Skin epidermis (tissue), 12 donors: ENCODE measurements at regions not wholly inside any gene's neighbourhood (a gene's known extent, or its start where the extent isn't known, plus 50 kb on each side); places are given as distances from the start of the nearest gene placed in this dataset.
A peak's percentile ranks its signal among the peaks of the same experiment; 100 is the strongest.
"Not testable (repeated sequence)": the region's sequence is repeated elsewhere in the genome, so short reads cannot be mapped to it uniquely, and the experiment has no call there.

Experiments used
- H3K27ac ChIP-seq, 21 experiments: fragments of 200-600 bp; sonication (generic) in 11 of 21; one replicate each; pipeline ENCODE4 v1.5.0; 2020; ENCODE audit warnings: mild to moderate bottlenecking in 3 of 21, inconsistent platforms in 2 of 21, moderate library complexity in 2 of 21
- H3K4me3 ChIP-seq, 7 experiments: fragments of 200-600 bp; sonication (generic) in 2 of 7; one replicate each; pipeline ENCODE4 v1.5.0; 2020; ENCODE audit warnings: inconsistent platforms in 2 of 7, mild to moderate bottlenecking in 2 of 7, moderate library complexity in 1 of 7

DNA sequence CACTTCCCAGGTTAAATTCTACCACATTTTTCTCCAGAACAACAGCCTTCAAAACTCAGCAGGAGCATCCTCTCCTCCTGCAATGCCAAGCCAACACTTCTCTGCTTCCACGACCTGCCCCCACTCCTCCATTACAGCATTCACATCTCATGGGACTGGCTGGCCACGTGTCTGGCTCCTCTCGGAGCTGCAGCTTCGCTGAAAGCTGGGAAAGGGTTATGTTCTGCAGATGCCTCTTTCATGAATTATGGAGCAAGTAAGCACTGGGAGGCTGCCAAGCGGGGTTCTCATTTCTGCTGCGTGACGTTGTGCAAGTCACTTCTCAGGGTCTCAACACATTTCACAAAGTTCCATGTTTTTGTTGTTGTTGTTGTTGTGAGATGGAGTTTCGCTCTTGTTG lies 142.2 kb upstream of the RFLNA start:
- no peak overlapping the region for H3K4me3 ChIP-seq
- H3K27ac ChIP-seq, result no peak overlapping the region

GRCh38 chr12:124153392-124153791 lies 141.5 kb upstream of the RFLNA start:
- Histone ChIP-seq H3K4me3 (no peak overlapping the region), H3K27ac (no peak overlapping the region)

DNA sequence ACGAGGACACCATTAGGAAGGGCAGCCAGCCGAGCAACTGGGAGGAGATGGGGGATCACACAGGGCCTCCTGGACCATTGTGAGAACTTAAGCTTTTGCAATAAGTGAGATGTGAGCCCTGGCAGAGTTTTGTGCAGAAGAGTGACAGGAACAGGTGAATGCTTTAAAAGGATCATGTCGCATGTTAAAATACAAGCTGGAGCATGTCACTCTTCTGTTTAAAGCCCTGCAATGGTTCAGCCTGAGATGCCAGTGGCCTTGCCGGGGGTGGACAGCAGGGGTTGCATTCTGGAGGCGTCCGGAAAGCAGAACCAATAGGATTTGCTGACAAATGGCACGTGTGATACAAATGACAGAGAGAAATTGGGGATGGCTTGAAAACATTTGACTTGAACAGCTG lies 137.5 kb upstream of the RFLNA start:
- H3K4me3 ChIP-seq, result no peak overlapping the region
- H3K27ac ChIP-seq, result no peak overlapping the region

- Histone ChIP-seq H3K27ac (peak overlapping the region in 1 of 21 experiments; percentile 29), H3K4me3 (no peak overlapping the region)
These were observed 135.2 kb upstream of the RFLNA start for GRCh38 chr12:124159655-124160054.

DNA sequence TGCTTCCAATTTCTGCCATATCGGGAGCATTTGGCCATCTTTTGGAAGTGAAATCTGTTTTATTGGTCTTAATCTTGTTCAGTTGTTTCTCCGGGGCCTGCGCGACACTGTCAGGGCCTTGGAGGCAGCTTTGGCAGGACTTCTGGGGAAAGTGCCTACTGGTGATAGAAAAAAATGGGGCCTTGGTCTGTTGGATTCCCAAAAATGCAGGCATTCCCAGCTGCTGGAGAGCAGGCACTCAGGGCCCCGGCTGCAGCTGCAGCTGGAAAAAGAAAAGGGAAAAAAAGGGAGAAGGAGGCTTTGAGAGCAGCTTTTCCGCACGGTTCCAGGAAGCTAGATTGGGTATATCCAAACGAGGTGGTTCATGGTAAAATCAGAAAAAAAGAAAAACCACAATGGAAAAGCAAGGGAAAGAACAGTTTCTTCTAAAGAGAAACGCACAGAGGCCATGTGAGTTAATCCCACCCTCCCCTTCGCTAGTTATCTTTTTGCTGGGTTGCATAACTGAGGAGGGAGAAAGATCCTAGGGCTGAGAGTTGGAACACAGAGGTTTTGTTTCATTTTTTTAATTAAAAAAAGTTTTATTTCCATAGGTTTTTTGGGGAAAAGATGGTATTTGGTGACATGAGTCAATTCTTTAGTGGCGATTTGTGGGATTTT lies 134.7 kb upstream of the RFLNA start:
- H3K4me3 ChIP-seq, result no peak overlapping the region
- H3K27ac ChIP-seq, result peak overlapping the region in 1 of 21 experiments; percentile 29

DNA sequence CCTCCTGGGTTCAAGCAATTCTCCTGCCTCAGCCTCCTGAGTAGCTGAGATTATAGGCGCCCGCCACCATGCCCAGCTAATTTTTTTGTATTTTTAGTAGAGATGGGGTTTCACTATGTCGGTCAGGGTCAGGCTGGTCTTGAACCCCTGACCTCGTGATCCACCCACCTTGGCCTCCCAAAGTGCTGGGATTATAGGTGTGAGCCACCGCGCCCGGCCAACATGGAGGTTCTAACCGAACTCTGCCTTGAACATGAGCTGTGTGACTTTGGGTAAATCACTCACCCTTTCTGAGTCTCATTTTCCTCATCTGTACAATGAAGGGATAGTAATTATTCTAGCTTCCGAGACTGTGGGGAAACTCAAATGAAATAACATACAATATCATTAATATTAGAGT lies 133.5 kb upstream of the RFLNA start:
- H3K27ac ChIP-seq, result not testable (repeated sequence)

GRCh38 chr12:124162151-124163110 lies 132.5 kb upstream of the RFLNA start:
- H3K27ac ChIP-seq, result no peak overlapping the region

More for the DNA sequence above, 133.5 kb upstream of the RFLNA start:
- H3K4me3 ChIP-seq, result not testable (repeated sequence)

DNA sequence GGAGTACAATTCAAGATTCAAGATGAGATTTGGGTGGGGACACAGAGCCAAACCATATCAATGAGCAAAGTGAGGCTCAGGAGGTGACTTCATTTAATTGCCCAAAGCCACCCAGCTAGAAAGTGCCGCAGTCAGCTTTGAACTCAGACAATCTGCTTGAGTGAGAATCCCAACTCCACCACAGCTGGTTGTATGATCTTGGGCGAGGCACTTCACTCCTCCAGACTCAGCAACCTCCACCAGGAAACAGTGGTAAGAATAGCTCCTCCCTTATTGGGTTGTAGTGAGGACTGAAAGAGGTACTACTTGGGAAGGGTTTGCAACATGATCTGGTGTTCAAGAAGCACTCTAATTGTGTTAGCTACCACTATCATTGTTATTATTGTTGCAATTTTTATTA lies 129.2 kb upstream of the RFLNA start:
- H3K27ac ChIP-seq, result no peak overlapping the region
- H3K4me3 ChIP-seq, result no peak overlapping the region

More at GRCh38 chr12:124162151-124163110, 132.5 kb upstream of the RFLNA start:
- no peak overlapping the region for H3K4me3 ChIP-seq

DNA sequence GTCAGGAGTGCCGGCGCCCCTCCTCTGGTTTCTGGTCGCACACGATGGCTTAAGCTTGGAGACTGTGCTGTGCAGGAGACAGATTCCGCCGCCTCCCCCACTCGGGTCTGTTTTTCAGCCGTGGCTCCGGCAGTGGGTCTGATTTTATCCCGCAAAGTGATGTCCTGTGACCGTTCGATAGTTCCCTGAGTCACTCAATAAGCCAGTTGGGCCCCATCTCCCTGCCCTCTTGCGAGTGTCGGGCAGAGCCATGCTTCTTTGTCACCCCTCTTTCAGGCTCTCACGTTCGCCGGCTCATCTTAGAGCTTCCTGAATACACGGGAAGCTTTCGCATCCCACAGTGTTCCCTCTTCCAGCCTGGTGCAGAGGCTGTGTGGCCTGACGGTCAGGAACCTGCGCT lies 127.8 kb upstream of the RFLNA start:
- Histone ChIP-seq H3K27ac (no peak overlapping the region), H3K4me3 (no peak overlapping the region)

DNA sequence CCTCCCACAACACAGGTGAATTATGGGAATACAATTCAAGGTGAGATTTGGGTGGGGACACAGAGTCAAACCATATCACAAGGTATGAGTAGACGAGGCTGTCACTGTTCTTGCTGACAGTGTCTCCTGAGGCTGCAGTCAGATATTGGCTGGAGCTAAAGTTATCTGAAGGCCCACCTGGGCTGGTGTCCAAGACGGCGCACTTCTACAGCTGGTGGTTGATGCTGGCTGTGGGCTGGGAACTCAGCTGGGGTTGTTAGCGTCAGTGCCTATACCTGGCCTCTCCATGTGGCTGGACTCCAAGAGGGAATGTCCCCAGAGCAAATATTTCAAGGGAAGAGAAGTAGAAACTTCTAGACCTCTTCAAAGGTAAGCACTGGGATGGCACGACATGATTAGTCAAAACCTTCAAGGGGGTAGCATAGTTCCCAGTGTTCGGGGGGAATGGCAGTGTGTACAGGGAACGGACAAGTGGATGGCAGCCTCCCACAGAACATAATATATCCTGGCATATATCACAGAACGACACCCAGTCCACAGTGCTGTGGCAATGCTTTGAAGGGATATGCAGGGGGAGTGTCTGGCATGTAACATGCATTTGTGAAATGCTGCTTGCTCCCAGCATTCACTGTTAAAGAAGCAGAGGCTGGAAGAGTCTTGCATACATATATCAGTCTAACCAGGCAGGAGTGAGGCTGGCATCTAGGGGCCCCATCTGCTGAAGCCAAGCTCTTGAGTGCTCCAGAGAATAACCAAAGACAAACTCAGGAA lies 126.7 kb upstream of the RFLNA start:
- H3K4me3 ChIP-seq, result no peak overlapping the region
- H3K27ac ChIP-seq, result no peak overlapping the region

- peak overlapping the region in 1 of 21 experiments; percentile 28 for H3K27ac ChIP-seq
- no peak overlapping the region for H3K4me3 ChIP-seq
These were observed 125.2 kb upstream of the RFLNA start for GRCh38 chr12:124169577-124170284.

- no peak overlapping the region for H3K4me3 ChIP-seq
- peak overlapping the region in 13 of 21 experiments; percentile 4 to 75 (median 29) for H3K27ac ChIP-seq
These were observed 124.1 kb upstream of the RFLNA start for GRCh38 chr12:124170760-124171159.

DNA sequence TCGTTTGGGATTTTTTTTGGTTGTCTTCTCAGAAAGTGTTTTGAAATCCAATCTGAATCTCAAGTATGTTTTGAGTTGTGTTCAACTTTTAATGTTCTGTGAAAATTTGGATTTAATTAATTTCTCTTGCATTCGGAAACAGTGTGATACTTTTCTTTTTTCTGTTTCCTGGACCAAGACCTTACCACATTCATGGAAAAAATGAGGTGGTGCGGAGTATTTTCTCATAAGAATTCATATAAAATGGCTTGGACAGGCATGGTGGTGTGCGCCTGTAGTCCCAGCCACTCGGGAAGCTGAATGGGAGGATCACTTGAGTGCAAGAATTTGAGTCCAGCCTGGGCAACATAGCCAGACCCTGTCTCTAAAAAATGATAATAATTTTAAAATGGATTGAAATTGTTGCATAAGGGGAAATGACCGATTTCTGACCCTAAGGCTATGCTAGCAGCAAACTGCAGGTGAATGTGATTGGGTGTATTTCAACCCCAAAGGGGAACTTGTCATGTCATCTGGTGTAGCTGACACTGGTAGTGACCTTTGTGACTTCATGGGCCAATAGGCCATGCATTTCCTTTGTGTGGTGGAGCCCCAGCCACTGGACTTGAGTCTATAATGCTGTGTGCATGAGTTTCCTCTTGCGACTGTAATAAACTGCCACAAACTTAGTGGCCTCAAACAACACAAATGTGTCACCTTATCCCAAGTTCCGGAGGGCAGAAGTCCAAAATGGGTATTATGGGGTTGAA lies 123.5 kb upstream of the RFLNA start:
- Histone ChIP-seq H3K4me3 (no peak overlapping the region), H3K27ac (peak overlapping the region in 13 of 21 experiments; percentile 2 to 75 (median 46))

DNA sequence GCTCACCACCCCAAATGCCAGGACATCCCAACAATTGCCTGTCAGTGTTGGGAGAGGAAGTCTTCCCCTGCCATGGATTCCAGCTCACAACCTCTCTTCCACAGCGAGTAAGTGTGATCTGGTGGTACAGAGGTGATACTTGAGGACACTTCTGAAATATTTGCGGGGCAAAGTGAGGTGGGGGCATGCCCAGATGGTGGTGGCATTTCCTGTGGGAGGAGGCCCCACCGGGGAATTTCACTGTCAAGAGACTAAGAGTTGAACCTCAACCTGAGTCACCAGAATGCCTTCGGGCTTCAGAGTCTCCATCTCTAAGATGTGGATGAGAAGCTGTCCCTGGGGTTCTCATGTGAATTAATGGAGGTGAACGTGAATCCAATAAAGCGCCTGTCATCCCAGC lies 122.3 kb upstream of the RFLNA start:
- Histone ChIP-seq H3K4me3 (no peak overlapping the region), H3K27ac (peak overlapping the region in 5 of 21 experiments; percentile 2 to 60 (median 27))

- Histone ChIP-seq H3K27ac (peak overlapping the region in 6 of 21 experiments; percentile 19 to 49 (median 42)), H3K4me3 (no peak overlapping the region)
These were observed 121.2 kb upstream of the RFLNA start for GRCh38 chr12:124173692-124174091.

DNA sequence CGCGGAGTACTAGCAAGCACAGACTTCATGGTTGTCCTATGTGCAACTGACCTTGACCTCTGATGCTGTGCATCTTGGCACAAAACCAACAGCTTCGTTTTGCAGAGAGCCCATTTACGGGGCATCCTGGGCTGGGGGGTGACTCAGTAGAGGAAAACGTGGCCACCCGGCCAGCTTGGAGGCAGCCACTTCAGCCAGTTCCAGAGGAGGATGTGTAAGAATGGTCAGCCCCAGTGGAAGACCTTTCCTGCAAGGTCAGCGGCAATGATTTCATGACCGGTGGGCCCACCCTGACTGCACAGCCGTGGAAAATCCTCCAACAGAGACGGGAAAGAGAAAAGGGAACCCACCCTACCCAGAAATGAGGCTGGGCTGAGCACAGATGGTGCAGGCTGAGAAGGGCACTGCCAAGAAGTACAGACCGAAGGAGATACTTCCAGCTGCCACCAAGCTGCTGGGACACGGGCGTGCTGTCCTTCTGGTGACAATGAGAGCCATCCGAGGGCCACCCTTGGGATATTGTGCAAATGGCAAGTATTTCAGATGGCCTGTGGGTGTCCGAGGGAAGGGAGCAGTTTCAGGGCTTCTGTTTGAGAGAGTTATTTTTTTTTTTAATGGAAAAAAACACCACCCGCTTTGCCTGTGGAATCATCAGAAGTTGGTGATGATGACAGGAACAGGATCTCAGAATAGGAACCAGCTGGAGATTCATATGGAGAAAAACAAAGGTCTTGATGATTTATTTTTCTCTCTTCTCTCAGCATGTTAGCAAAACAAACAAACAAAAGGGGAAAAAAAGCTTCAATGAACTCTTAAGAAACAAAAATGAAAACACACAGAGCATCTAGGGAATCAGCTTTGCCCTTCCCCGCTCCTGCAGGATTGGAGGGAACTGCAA lies 120.2 kb upstream of the RFLNA start:
- H3K4me3 ChIP-seq, result no peak overlapping the region
- peak overlapping the region in 12 of 21 experiments; percentile 23 to 67 (median 48) for H3K27ac ChIP-seq

- Histone ChIP-seq H3K4me3 (no peak overlapping the region), H3K27ac (peak overlapping the region in 8 of 21 experiments; percentile 10 to 67 (median 56))
These were observed 119.2 kb upstream of the RFLNA start for GRCh38 chr12:124175704-124176103.
